Activated CD8-positive, alpha-beta T cell treated with anti-CD3 and anti-CD28 coated beads for 36 hours (primary cell): ENCODE measurements at regions not wholly inside any gene's neighbourhood (a gene's known extent, or its start where the extent isn't known, plus 50 kb on each side); places are given as distances from the start of the nearest gene placed in this dataset.

Source experiments
- ATAC-seq: fragments of 200-7000 bp; cut with Tn5 transposase; one replicate; pipeline ENCODE4 v1.10.0; 2021; ENCODE audit warnings: mild to moderate bottlenecking, moderate library complexity
- CTCF ChIA-PET: fragments of 350-600 bp; sonication (Branson Sonifier 250); formaldehyde crosslinking; loops from one replicate; lab custom pipeline; 2021; ENCODE audit warnings: antibody characterized with exemption; lab: Charles Lee
- POLR2A ChIA-PET: fragments of 350-600 bp; sonication (Branson Sonifier 250); formaldehyde crosslinking; loops from one replicate; lab custom pipeline; 2021; ENCODE audit warnings: antibody characterized with exemption; lab: Charles Lee
- DNase-seq: peaks from one replicate; pipeline ENCODE4 v3.0.0-alpha.2; 2020
- H3K27ac Mint-ChIP-seq: one replicate; pipeline ENCODE4 v1.8.0; 2021; ENCODE audit warnings: mild to moderate bottlenecking, mixed read lengths
- H3K27me3 Mint-ChIP-seq: one replicate; pipeline ENCODE4 v1.8.0; 2021; ENCODE audit warnings: mixed read lengths
- H3K36me3 Mint-ChIP-seq: one replicate; pipeline ENCODE4 v1.8.0; 2021; ENCODE audit warnings: low read depth, mixed read lengths
- H3K4me1 Mint-ChIP-seq: one replicate; pipeline ENCODE4 v1.8.0; 2021; ENCODE audit warnings: low read depth, mixed read lengths
- H3K4me3 Mint-ChIP-seq: one replicate; pipeline ENCODE4 v1.8.0; 2021; ENCODE audit warnings: mild to moderate bottlenecking, moderate library complexity, mixed read lengths
- H3K9me3 Mint-ChIP-seq: one replicate; pipeline ENCODE4 v1.8.0; 2021; ENCODE audit warnings: mixed read lengths
- intact Hi-C: fragments of 100-400 bp; cut with micrococcal nuclease; formaldehyde crosslinking; loops from one replicate; pipeline ENCODE4 v1.10.0; 2022
- TF ChIP-seq, protein P1 (sequence below): fragments of 200-600 bp; IDR thresholded peaks from one replicate; pipeline ENCODE4 v1.8.0; 2022; ENCODE audit warnings: antibody characterized with exemption, mild to moderate bottlenecking

DNA sequence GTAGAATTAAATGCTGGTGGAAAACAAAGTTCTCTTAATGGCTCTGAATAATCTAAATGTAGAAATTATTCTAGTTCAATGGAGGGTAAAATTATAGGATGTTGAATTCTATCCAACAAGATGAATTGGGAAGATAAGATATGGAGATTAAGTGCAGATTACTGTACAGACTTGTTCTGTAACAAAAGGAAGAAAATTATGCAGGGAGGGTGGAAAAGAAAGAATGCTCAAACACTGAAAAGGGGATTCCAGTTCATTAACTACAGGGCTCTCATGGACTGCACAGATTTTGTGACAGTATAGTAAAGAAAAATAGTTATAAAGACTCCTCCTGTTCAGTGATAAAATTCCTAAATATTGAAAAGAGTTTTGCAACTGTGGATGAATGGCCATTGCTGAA lies 1794.0 kb upstream of the PCDH7 start:
- no peak overlapping the region for H3K27ac Mint-ChIP-seq
- intact Hi-C loops, result no loop called here
- ATAC-seq (no peak), DNase-seq (no peak)
- no peaks in the 10 kb centered on the region for H3K36me3 Mint-ChIP-seq
- H3K9me3 Mint-ChIP-seq, result peaks cover 4% of the 10 kb centered on the region
- no peaks in the 10 kb centered on the region for H3K4me1 Mint-ChIP-seq
- H3K27me3 Mint-ChIP-seq, result no peaks in the 10 kb centered on the region
- ChIA-PET POLR2A (interaction anchor here (1.1 kb wide), 1 partner anchor 9 kb away, joined by 4 read pairs; no protein-coding TSS in a partner anchor), CTCF (no interaction called here)
- TF ChIP-seq, protein P1, sequence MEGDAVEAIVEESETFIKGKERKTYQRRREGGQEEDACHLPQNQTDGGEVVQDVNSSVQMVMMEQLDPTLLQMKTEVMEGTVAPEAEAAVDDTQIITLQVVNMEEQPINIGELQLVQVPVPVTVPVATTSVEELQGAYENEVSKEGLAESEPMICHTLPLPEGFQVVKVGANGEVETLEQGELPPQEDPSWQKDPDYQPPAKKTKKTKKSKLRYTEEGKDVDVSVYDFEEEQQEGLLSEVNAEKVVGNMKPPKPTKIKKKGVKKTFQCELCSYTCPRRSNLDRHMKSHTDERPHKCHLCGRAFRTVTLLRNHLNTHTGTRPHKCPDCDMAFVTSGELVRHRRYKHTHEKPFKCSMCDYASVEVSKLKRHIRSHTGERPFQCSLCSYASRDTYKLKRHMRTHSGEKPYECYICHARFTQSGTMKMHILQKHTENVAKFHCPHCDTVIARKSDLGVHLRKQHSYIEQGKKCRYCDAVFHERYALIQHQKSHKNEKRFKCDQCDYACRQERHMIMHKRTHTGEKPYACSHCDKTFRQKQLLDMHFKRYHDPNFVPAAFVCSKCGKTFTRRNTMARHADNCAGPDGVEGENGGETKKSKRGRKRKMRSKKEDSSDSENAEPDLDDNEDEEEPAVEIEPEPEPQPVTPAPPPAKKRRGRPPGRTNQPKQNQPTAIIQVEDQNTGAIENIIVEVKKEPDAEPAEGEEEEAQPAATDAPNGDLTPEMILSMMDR, result no peak
- no peak overlapping the region for H3K4me3 Mint-ChIP-seq

- Mint-ChIP-seq H3K4me1 (no peaks in the 10 kb centered on the region), H3K36me3 (no peaks in the 10 kb centered on the region), H3K4me3 (no peak overlapping the region), H3K9me3 (peaks cover 25% of the 10 kb centered on the region), H3K27ac (no peak overlapping the region), H3K27me3 (no peaks in the 10 kb centered on the region)
- intact Hi-C loops, result no loop called here
- CTCF ChIA-PET, result no interaction called here
- ATAC-seq, result no peak
- DNase-seq, result no peak
- TF ChIP-seq, protein P1, result no peak
- POLR2A ChIA-PET, result no interaction called here
Observed at GRCh38 chr4:28942631-28943030, 1777.5 kb upstream of the PCDH7 start.

- DNase-seq (no peak), ATAC-seq (no peak)
- no peak overlapping the region for H3K27ac Mint-ChIP-seq
- H3K4me3 Mint-ChIP-seq, result no peak overlapping the region
- H3K4me1 Mint-ChIP-seq, result no peaks in the 10 kb centered on the region
- peaks cover 20% of the 10 kb centered on the region for H3K9me3 Mint-ChIP-seq
- ChIA-PET CTCF (no interaction called here), POLR2A (no interaction called here)
- intact Hi-C loops, result no loop called here
- TF ChIP-seq, protein P1, result no peak
- no peaks in the 10 kb centered on the region for H3K36me3 Mint-ChIP-seq
- no peaks in the 10 kb centered on the region for H3K27me3 Mint-ChIP-seq
Observed at GRCh38 chr4:28947374-28947773, 1772.8 kb upstream of the PCDH7 start.

DNA sequence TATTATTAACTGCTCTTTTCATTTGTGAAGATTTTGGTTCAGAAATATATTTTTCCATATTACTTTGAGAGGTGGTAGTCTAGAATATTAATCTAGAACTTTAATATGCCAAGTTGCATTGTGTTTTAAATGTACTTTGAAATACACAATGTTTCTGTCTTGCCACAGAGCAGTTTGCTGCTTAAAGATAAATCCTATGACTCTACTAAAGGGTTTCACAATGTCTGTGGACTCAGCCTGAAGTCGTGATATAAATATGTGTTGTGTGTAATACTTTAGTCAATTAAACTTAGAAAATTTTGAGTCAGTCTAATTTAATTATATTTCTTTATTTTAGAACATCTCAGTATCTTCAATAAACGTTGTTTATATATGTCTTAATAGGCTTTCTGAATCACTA lies 1771.7 kb upstream of the PCDH7 start:
- H3K4me3 Mint-ChIP-seq, result no peak overlapping the region
- peaks cover 14% of the 10 kb centered on the region for H3K9me3 Mint-ChIP-seq
- no peaks in the 10 kb centered on the region for H3K36me3 Mint-ChIP-seq
- ChIA-PET CTCF (no interaction called here), POLR2A (no interaction called here)
- H3K4me1 Mint-ChIP-seq, result no peaks in the 10 kb centered on the region
- TF ChIP-seq, protein P1, result no peak
- H3K27ac Mint-ChIP-seq, result no peak overlapping the region
- DNase-seq (no peak), ATAC-seq (no peak)
- no peaks in the 10 kb centered on the region for H3K27me3 Mint-ChIP-seq
- intact Hi-C loops, result no loop called here

DNA sequence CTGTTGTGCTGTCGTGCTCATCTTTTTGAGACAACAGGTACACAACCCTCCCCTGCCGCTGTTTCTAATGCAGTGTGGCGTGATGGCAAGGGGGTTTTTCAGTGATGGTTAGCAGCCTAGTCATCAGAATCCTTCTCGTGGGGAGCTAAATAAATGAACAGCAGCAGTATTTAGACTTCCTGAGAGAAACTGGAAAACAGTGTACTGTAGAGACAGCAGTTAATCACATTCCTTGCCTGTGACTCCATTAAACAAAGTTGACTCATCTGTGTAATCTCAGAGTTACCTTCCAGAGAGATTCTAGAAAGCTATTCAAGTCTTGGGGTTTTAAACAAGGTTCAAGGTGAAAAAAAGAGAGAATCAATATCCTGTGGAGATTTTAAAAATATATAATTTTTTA lies 1753.2 kb upstream of the PCDH7 start:
- Mint-ChIP-seq H3K4me3 (no peak overlapping the region), H3K27me3 (no peaks in the 10 kb centered on the region), H3K36me3 (no peaks in the 10 kb centered on the region), H3K9me3 (peaks cover 4% of the 10 kb centered on the region), H3K4me1 (no peaks in the 10 kb centered on the region), H3K27ac (no peak overlapping the region)
- POLR2A ChIA-PET, result no interaction called here
- CTCF ChIA-PET, result no interaction called here
- intact Hi-C loops, result no loop called here
- ATAC-seq, result no peak
- DNase-seq, result no peak
- TF ChIP-seq, protein P1, result no peak
